ENCODE measurements at regions not wholly inside any gene's neighbourhood (a gene's known extent, or its start where the extent isn't known, plus 50 kb on each side); places are given as distances from the start of the nearest gene placed in this dataset.
"Not testable (repeated sequence)": the region's sequence is repeated elsewhere in the genome, so short reads cannot be mapped to it uniquely, and the experiment has no call there.

DNA sequence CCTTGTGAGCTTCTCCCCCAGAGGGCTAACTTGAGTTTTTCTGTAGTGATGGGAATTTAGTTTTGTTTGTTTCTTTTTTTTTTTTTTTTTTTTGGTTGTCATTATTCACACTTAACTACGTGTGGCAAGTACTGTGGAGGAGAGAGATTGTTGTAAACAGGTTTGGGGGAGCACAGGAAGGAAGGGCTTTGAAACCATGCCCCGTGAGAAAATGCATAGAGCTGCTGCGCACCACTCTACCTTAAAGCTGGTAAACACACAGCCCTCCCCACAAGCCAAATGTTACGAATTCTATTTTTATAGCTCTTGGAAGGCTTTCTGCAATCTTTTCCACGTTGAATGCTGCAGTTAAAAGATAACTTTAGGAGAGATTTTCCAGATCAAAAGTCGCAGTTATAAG, 76.2 kb downstream of the ZNF22 start:
- Histone ChIP-seq H3K36me3 (ENCODE audit: control insufficient read depth, insufficient read depth, low read length) (no peaks in the 10 kb centered on the region), H3K27ac (ENCODE audit: low read depth, low read length, severe bottlenecking) (no peak overlapping the region), H3K9me3 (ENCODE audit: control insufficient read depth, low read length) (no peaks in the 10 kb centered on the region), H3K4me3 (ENCODE audit: extremely low read depth, insufficient read depth, low read length, poor library complexity, severe bottlenecking) (no peak overlapping the region), H3K4me1 (ENCODE audit: control insufficient read depth, insufficient read depth, low read length, poor library complexity, severe bottlenecking) (no peaks in the 10 kb centered on the region)
- WGBS, 2 experiments (ENCODE audit: insufficient coverage in 2 of 2), result 84% methylated on average over 3 of the region's 6 CpGs; no CpG with 5 or more reads in 1 of the 2 experiments

GRCh38 chr10:45080331-45080730, 79.6 kb downstream of the ZNF22 start:
- no peak overlapping the region for H3K4me3 ChIP-seq (ENCODE audit: extremely low read depth, insufficient read depth, low read length, poor library complexity, severe bottlenecking)
- H3K9me3 ChIP-seq (ENCODE audit: control insufficient read depth, low read length), result no peaks in the 10 kb centered on the region
- no peaks in the 10 kb centered on the region for H3K4me1 ChIP-seq (ENCODE audit: control insufficient read depth, insufficient read depth, low read length, poor library complexity, severe bottlenecking)
- H3K36me3 ChIP-seq (ENCODE audit: control insufficient read depth, insufficient read depth, low read length), result no peaks in the 10 kb centered on the region
- H3K27ac ChIP-seq (ENCODE audit: low read depth, low read length, severe bottlenecking), result no peak overlapping the region
- WGBS, 2 experiments (ENCODE audit: insufficient coverage in 2 of 2), result 86% methylated on average over 1 of the region's 3 CpGs; no CpG with 5 or more reads in 1 of the 2 experiments

DNA sequence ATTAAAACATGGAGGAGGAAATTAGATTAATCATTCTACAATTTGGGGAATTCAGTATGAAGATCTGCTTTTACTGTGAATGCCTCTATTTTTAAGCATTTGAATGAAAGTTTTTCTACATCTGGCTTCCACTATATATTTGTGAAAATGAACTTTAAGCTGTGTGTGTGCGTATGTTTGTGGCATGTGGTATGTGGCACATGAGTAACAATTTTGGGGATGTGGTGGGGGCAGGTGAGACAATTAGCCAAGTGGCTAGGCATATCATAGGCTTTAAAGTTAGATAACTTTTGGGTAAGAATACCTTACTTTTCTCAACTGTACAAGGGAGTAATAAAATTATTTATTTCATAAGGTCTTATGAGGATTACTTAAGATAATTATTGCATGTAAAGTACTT, 81.5 kb downstream of the ZNF22 start:
- Histone ChIP-seq H3K9me3 (ENCODE audit: control insufficient read depth, low read length) (no peaks in the 10 kb centered on the region), H3K4me1 (ENCODE audit: control insufficient read depth, insufficient read depth, low read length, poor library complexity, severe bottlenecking) (no peaks in the 10 kb centered on the region), H3K4me3 (ENCODE audit: extremely low read depth, insufficient read depth, low read length, poor library complexity, severe bottlenecking) (no peak overlapping the region), H3K27ac (ENCODE audit: low read depth, low read length, severe bottlenecking) (no peak overlapping the region), H3K36me3 (ENCODE audit: control insufficient read depth, insufficient read depth, low read length) (no peaks in the 10 kb centered on the region)
- 83% methylated on average over 1 of the region's 1 CpG; no CpG with 5 or more reads in 1 of the 2 experiments for WGBS, 2 experiments (ENCODE audit: insufficient coverage in 2 of 2)

- Histone ChIP-seq H3K4me3 (ENCODE audit: extremely low read depth, insufficient read depth, low read length, poor library complexity, severe bottlenecking) (no peak overlapping the region), H3K27ac (ENCODE audit: low read depth, low read length, severe bottlenecking) (no peak overlapping the region), H3K9me3 (ENCODE audit: control insufficient read depth, low read length) (no peaks in the 10 kb centered on the region), H3K4me1 (ENCODE audit: control insufficient read depth, insufficient read depth, low read length, poor library complexity, severe bottlenecking) (no peaks in the 10 kb centered on the region), H3K36me3 (ENCODE audit: control insufficient read depth, insufficient read depth, low read length) (no peaks in the 10 kb centered on the region)
- 71 to 92% methylated on average over 4 to 5 of the region's 5 CpGs for WGBS, 2 experiments (ENCODE audit: insufficient coverage in 2 of 2)
Observed at GRCh38 chr10:45091968-45092367, 91.2 kb downstream of the ZNF22 start.

DNA sequence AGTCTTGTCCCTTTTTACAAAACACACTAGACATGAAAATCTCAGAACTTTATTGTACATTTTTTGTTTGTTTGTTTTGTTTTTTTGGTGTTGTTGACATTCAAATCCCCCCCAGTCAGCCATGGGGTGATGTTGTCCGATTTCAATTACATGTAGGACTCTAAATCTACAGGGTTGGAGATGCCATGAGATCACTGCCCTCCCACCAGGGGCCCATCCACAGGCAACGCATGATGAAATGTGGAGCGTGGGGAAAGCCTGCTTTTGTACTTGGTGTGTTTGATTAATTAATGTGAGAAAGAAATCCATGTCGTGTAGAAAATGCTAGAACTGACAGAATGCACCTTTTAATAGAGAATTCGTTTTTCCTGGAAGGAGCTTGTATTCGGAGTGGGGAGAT, 93.2 kb downstream of the ZNF22 start:
- no peak overlapping the region for H3K27ac ChIP-seq (ENCODE audit: low read depth, low read length, severe bottlenecking)
- WGBS, 2 experiments (ENCODE audit: insufficient coverage in 2 of 2), result 90 to 94% methylated on average over 5 to 6 of the region's 6 CpGs
- no peak overlapping the region for H3K4me3 ChIP-seq (ENCODE audit: extremely low read depth, insufficient read depth, low read length, poor library complexity, severe bottlenecking)
- no peaks in the 10 kb centered on the region for H3K4me1 ChIP-seq (ENCODE audit: control insufficient read depth, insufficient read depth, low read length, poor library complexity, severe bottlenecking)
- H3K9me3 ChIP-seq (ENCODE audit: control insufficient read depth, low read length), result no peaks in the 10 kb centered on the region
- H3K36me3 ChIP-seq (ENCODE audit: control insufficient read depth, insufficient read depth, low read length), result no peaks in the 10 kb centered on the region

GRCh38 chr10:45095286-45095685, 94.6 kb downstream of the ZNF22 start:
- H3K36me3 ChIP-seq (ENCODE audit: control insufficient read depth, insufficient read depth, low read length), result no peaks in the 10 kb centered on the region
- H3K4me1 ChIP-seq (ENCODE audit: control insufficient read depth, insufficient read depth, low read length, poor library complexity, severe bottlenecking), result no peaks in the 10 kb centered on the region
- H3K4me3 ChIP-seq (ENCODE audit: extremely low read depth, insufficient read depth, low read length, poor library complexity, severe bottlenecking), result no peak overlapping the region
- H3K9me3 ChIP-seq (ENCODE audit: control insufficient read depth, low read length), result no peaks in the 10 kb centered on the region
- 71 to 80% methylated on average over 2 of the region's 3 CpGs for WGBS, 2 experiments (ENCODE audit: insufficient coverage in 2 of 2)
- H3K27ac ChIP-seq (ENCODE audit: low read depth, low read length, severe bottlenecking), result no peak overlapping the region

GRCh38 chr10:45096001-45096400, 95.3 kb downstream of the ZNF22 start:
- Histone ChIP-seq H3K27ac (ENCODE audit: low read depth, low read length, severe bottlenecking) (no peak overlapping the region), H3K9me3 (ENCODE audit: control insufficient read depth, low read length) (no peaks in the 10 kb centered on the region), H3K36me3 (ENCODE audit: control insufficient read depth, insufficient read depth, low read length) (no peaks in the 10 kb centered on the region), H3K4me1 (ENCODE audit: control insufficient read depth, insufficient read depth, low read length, poor library complexity, severe bottlenecking) (no peaks in the 10 kb centered on the region), H3K4me3 (ENCODE audit: extremely low read depth, insufficient read depth, low read length, poor library complexity, severe bottlenecking) (no peak overlapping the region)
- 60 to 64% methylated on average over 3 of the region's 3 CpGs for WGBS, 2 experiments (ENCODE audit: insufficient coverage in 2 of 2)

DNA sequence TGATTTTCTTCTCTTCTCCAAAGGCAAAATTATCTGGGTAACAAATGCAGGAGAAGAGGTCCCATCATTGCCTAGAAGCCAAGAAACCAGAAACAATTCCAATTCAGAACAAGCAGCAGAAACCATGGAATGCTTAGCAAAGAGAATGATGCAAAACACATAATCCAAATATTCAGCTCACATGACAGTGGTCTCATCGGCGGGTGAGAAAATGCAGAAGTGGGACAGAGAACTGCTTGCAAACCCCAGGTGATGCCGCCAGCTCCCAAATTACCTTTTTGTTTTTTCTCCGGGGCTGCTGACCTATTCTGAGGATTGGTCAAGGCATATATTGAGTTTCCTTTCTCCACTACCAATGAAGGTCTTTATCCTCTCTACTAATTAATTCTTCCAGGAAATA, 99.7 kb downstream of the ZNF22 start:
- H3K4me3 ChIP-seq (ENCODE audit: extremely low read depth, insufficient read depth, low read length, poor library complexity, severe bottlenecking), result no peak overlapping the region
- no peak overlapping the region for H3K27ac ChIP-seq (ENCODE audit: low read depth, low read length, severe bottlenecking)
- WGBS, 2 experiments (ENCODE audit: insufficient coverage in 2 of 2), result 100% methylated on average over 2 of the region's 4 CpGs
- H3K9me3 ChIP-seq (ENCODE audit: control insufficient read depth, low read length), result no peaks in the 10 kb centered on the region
- H3K36me3 ChIP-seq (ENCODE audit: control insufficient read depth, insufficient read depth, low read length), result no peaks in the 10 kb centered on the region
- no peaks in the 10 kb centered on the region for H3K4me1 ChIP-seq (ENCODE audit: control insufficient read depth, insufficient read depth, low read length, poor library complexity, severe bottlenecking)

GRCh38 chr10:45104674-45105073, 104.0 kb downstream of the ZNF22 start:
- Histone ChIP-seq H3K4me1 (ENCODE audit: control insufficient read depth, insufficient read depth, low read length, poor library complexity, severe bottlenecking) (no peaks in the 10 kb centered on the region), H3K36me3 (ENCODE audit: control insufficient read depth, insufficient read depth, low read length) (no peaks in the 10 kb centered on the region), H3K27ac (ENCODE audit: low read depth, low read length, severe bottlenecking) (no peak overlapping the region), H3K4me3 (ENCODE audit: extremely low read depth, insufficient read depth, low read length, poor library complexity, severe bottlenecking) (no peak overlapping the region), H3K9me3 (ENCODE audit: control insufficient read depth, low read length) (no peaks in the 10 kb centered on the region)
- 85 to 100% methylated on average over 2 of the region's 4 CpGs for WGBS, 2 experiments (ENCODE audit: insufficient coverage in 2 of 2)

GRCh38 chr10:45105309-45105708, 104.6 kb downstream of the ZNF22 start:
- H3K4me3 ChIP-seq (ENCODE audit: extremely low read depth, insufficient read depth, low read length, poor library complexity, severe bottlenecking); H3K9me3 ChIP-seq (ENCODE audit: control insufficient read depth, low read length); H3K4me1 ChIP-seq (ENCODE audit: control insufficient read depth, insufficient read depth, low read length, poor library complexity, severe bottlenecking); H3K27ac ChIP-seq (ENCODE audit: low read depth, low read length, severe bottlenecking); H3K36me3 ChIP-seq (ENCODE audit: control insufficient read depth, insufficient read depth, low read length): not testable (repeated sequence)
- WGBS, 2 experiments (ENCODE audit: insufficient coverage in 2 of 2), result 40 to 57% methylated on average over 2 to 5 of the region's 5 CpGs

DNA sequence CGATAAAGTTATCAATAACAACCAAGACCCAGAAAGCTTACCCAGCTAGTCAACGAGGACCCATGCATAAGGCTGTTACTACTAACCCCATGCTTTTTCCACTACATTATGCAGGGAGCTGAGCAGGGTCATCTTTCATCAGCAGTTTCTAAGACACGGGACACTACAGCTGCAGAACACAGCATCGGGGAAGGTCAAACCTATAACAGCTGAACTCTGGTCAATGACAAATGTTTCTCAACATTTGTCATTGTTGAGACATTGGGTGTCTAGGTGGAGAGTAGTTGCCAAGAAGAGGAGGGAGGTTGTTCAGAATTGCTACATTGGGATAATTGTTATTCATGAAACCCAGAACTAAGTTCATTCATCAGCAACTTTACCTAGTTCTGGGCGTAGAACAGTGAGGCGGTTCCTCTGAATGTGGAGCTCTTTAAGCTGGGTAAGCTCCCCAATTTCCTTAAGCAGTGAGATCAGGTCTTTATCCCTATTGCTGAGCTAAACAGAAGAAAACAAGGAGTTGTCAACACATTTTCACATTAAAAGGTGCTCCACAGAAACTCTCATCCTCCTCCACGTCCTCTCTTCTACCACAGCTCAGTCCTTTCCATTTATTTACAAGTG, 105.6 kb downstream of the ZNF22 start:
- Histone ChIP-seq H3K4me3 (ENCODE audit: extremely low read depth, insufficient read depth, low read length, poor library complexity, severe bottlenecking) (no peak overlapping the region), H3K4me1 (ENCODE audit: control insufficient read depth, insufficient read depth, low read length, poor library complexity, severe bottlenecking) (no peaks in the 10 kb centered on the region), H3K9me3 (ENCODE audit: control insufficient read depth, low read length) (no peaks in the 10 kb centered on the region), H3K27ac (ENCODE audit: low read depth, low read length, severe bottlenecking) (no peak overlapping the region), H3K36me3 (ENCODE audit: control insufficient read depth, insufficient read depth, low read length) (no peaks in the 10 kb centered on the region)
- 94 to 100% methylated on average over 3 to 5 of the region's 7 CpGs for WGBS, 2 experiments (ENCODE audit: insufficient coverage in 2 of 2)

Data from mesodermal cell (in vitro differentiated cells).